Breast epithelium (tissue), 4 donors: ENCODE measurements at regions not wholly inside any gene's neighbourhood (a gene's known extent, or its start where the extent isn't known, plus 50 kb on each side); places are given as distances from the start of the nearest gene placed in this dataset.

ENCODE experiments used
- DNase-seq, 2 donors: peaks; one replicate each; pipeline ENCODE4 v3.0.0-alpha.2; 2019; ENCODE audit warnings: low spot score in 2 of 2
- H3K27ac ChIP-seq, 2 donors: fragments of 200-600 bp; sonication (generic) in 1 of 2; one replicate each; pipeline ENCODE4 v1.5.1; 2016 to 2019; ENCODE audit warnings: mild to moderate bottlenecking in 1 of 2
- H3K27me3 ChIP-seq, 2 donors: fragments of 200-600 bp; sonication (generic) in 1 of 2; one replicate each; pipeline versions ENCODE4 v1.5.1 to v1.6.0; 2017 to 2019; ENCODE audit warnings: control low read depth in 1 of 2, mild to moderate bottlenecking in 1 of 2
- H3K36me3 ChIP-seq: fragments of 200-600 bp; one replicate; pipeline ENCODE4 v1.5.1; 2019
- H3K4me1 ChIP-seq, 2 donors: fragments of 200-600 bp; sonication (generic); one replicate each; pipeline ENCODE4 v1.5.1; 2016 to 2019; ENCODE audit warnings: control low read depth in 1 of 2
- H3K4me3 ChIP-seq, 3 donors: fragments of 200-600 bp; sonication (generic); 1 replicate in 2 of 3; 2 replicates in 1 of 3; pipeline ENCODE4 v1.5.1; 2016 to 2019; ENCODE audit warnings: mild to moderate bottlenecking in 3 of 3, moderate library complexity in 2 of 3
- H3K9me3 ChIP-seq, 2 donors: fragments of 200-600 bp; sonication (generic) in 1 of 2; one replicate each; pipeline ENCODE4 v1.5.1; 2016 to 2019; ENCODE audit warnings: control low read depth in 1 of 2
- CTCF ChIP-seq, 3 donors: fragments of 450-650 bp; IDR thresholded peaks; one replicate each; pipeline ENCODE4 v1.5.1; 2016 to 2017; ENCODE audit warnings: antibody characterized with exemption in 3 of 3, mild to moderate bottlenecking in 3 of 3, moderate library complexity in 3 of 3
- POLR2A ChIP-seq: fragments of 450-650 bp; IDR thresholded peaks from one replicate; pipeline ENCODE4 v1.6.1; 2016; ENCODE audit warnings: antibody characterized with exemption, mild to moderate bottlenecking, moderate library complexity
- POLR2AphosphoS5 ChIP-seq, 3 donors: sonication (generic); formaldehyde crosslinking; IDR thresholded peaks; one replicate each; pipeline ENCODE4 v1.6.1; 2017; ENCODE audit warnings: antibody characterized with exemption in 3 of 3
- intact Hi-C: fragments of 100-400 bp; cut with DNase I; formaldehyde crosslinking; loops from one replicate; pipeline ENCODE4 v1.15.1; 2023; ENCODE audit warnings: low total_unique reads

GRCh38 chr9:107650321-107650720 is 160.8 kb upstream of the KLF4 start:
- Histone ChIP-seq H3K27ac (no peak overlapping the region), H3K36me3 (no peaks in the 10 kb centered on the region), H3K4me3 (no peak overlapping the region), H3K9me3 (no peaks in the 10 kb centered on the region), H3K4me1 (no peaks in the 10 kb centered on the region), H3K27me3 (no peaks in the 10 kb centered on the region)
- DNase-seq = no peak
- intact Hi-C loops = no loop called here
- no peak for TF ChIP-seq POLR2A
- no peak for TF ChIP-seq POLR2AphosphoS5 (IDR thresholded peaks at IDR 0.05)
- no peak for TF ChIP-seq CTCF (IDR thresholded peaks at IDR 0.05)

- intact Hi-C loops = no loop called here
- Histone ChIP-seq H3K27me3 (no peaks in the 10 kb centered on the region), H3K27ac (no peak overlapping the region), H3K4me1 (no peaks in the 10 kb centered on the region), H3K36me3 (no peaks in the 10 kb centered on the region), H3K9me3 (no peaks in the 10 kb centered on the region), H3K4me3 (no peak overlapping the region)
- no peak for TF ChIP-seq CTCF (IDR thresholded peaks at IDR 0.05)
- no peak for TF ChIP-seq POLR2A
- no peak for TF ChIP-seq POLR2AphosphoS5 (IDR thresholded peaks at IDR 0.05)
- DNase-seq = no peak
Observed at GRCh38 chr9:107648153-107648715, 158.7 kb upstream of the KLF4 start.

DNA sequence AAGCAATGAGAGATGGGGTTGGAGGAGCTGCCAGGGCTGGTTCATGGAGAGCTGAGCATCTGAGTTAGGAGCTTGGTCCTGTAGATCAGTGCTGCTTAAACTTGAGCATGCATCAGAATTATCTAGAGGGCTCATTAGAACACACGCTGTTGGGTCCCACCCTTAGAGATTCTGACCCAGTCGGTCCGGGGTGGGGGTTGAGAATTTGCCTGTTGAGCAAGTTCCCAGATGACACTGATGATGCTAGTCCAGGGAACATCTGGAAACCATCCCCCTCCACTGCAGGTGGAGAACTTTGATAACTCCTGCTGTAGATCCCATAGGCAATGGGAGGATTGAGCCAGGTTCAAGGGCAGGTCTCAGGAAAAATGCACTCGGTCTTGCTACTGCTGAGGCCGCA is 158.0 kb upstream of the KLF4 start:
- H3K9me3 ChIP-seq = no peaks in the 10 kb centered on the region
- no peak overlapping the region for H3K27ac ChIP-seq
- intact Hi-C loops = no loop called here
- DNase-seq = no peak
- TF ChIP-seq POLR2AphosphoS5 (IDR thresholded peaks at IDR 0.05) = no peak
- no peak overlapping the region for H3K4me3 ChIP-seq
- no peaks in the 10 kb centered on the region for H3K4me1 ChIP-seq
- no peaks in the 10 kb centered on the region for H3K36me3 ChIP-seq
- no peaks in the 10 kb centered on the region for H3K27me3 ChIP-seq

DNA sequence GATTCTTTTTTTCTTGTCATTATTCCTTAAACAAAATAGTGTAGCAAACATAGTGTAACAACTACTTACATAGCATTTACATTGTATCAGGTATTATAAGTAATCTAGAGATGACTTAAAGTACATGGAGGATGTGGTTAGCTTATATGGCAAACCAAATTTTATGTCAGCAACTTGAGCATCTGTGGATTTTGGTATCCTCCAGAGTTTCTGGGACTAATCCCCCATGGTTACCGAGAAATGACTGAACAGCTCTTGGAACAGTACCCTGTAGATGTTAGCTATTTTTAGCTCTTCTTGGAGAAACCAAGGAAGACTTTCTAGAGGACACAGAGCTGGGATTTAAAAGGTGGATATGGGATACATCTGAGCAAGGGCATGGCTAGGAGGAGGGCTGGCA is 157.6 kb upstream of the KLF4 start:
- Histone ChIP-seq H3K36me3 (no peaks in the 10 kb centered on the region), H3K27me3 (no peaks in the 10 kb centered on the region), H3K4me1 (no peaks in the 10 kb centered on the region), H3K9me3 (no peaks in the 10 kb centered on the region), H3K27ac (no peak overlapping the region), H3K4me3 (no peak overlapping the region)
- no peak for TF ChIP-seq CTCF (IDR thresholded peaks at IDR 0.05)
- no peak for TF ChIP-seq POLR2A
- no peak for TF ChIP-seq POLR2AphosphoS5 (IDR thresholded peaks at IDR 0.05)
- DNase-seq = no peak
- intact Hi-C loops = no loop called here

DNA sequence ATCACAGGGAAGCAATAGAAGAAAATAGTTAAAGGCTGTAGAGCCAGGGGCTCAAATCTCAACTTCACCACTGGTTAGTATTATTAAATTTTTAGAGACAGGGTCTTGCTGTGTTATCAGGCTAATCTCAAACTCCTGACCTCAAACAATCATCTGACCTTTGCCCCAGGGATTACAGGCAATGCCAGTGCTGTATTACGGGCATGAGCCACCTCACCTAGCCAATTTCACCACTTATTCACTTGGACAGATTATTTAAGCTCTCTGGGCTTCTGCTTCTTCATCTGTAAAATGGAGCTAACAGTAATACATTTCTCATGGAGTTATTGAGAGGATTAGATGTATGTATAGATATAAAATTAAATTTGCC is 155.9 kb upstream of the KLF4 start:
- no peaks in the 10 kb centered on the region for H3K4me1 ChIP-seq
- H3K27ac ChIP-seq = no peak overlapping the region
- no peak for DNase-seq
- no peak overlapping the region for H3K4me3 ChIP-seq
- TF ChIP-seq POLR2AphosphoS5 (IDR thresholded peaks at IDR 0.05) = no peak
- no peak for TF ChIP-seq POLR2A
- TF ChIP-seq CTCF (IDR thresholded peaks at IDR 0.05) = no peak
- H3K36me3 ChIP-seq = no peaks in the 10 kb centered on the region
- H3K9me3 ChIP-seq = no peaks in the 10 kb centered on the region
- intact Hi-C loops = no loop called here
- H3K27me3 ChIP-seq = no peaks in the 10 kb centered on the region
